GM18511 (cell line): ENCODE measurements at regions not wholly inside any gene's neighbourhood (a gene's known extent, or its start where the extent isn't known, plus 50 kb on each side); places are given as distances from the start of the nearest gene placed in this dataset.

Source experiments
- ATAC-seq: cut with Tn5 transposase; IDR thresholded peaks from one replicate; pipeline ENCODE4 v1.9.1; 2021; ENCODE audit warnings: mild to moderate bottlenecking, moderate library complexity; ENCODE audit not compliant: unreplicated experiment

DNA sequence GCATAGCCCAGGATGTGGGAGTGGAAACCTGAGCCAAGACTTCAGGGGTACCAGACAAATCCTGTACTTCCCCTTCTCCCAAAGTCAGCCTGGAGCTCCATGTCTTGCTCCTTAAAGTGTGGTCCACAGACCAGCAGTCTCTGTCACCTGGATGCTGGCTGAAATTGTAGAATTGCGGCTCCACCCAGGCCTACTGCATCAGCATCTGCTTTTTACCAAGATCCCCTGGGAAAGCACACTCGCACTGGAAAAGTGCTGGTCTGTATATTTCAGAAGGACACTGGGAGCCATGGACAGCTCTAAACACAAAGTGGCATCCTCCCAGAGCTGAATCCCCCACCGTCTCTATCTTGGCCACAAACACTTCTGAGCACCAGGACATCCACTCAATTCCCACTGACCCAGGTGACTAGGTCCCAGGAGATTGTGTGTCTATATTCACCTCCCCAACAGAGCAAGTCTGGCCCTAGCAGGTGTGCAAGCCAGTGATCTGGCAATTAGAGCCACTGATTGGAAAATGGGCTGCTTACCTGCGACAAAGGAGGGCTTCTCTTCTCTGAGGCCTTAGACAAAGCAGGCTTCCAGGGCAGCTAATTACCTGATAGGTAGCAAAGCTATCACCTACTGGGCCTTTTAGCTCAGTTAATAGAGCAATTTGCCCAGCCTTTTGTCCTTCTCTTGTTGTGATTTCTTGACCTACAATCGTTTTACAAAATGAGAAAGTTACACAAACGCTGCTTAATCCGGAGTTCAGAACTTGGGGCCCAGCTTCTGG lies 443.3 kb downstream of the MN1 start:
- no peak for ATAC-seq

DNA sequence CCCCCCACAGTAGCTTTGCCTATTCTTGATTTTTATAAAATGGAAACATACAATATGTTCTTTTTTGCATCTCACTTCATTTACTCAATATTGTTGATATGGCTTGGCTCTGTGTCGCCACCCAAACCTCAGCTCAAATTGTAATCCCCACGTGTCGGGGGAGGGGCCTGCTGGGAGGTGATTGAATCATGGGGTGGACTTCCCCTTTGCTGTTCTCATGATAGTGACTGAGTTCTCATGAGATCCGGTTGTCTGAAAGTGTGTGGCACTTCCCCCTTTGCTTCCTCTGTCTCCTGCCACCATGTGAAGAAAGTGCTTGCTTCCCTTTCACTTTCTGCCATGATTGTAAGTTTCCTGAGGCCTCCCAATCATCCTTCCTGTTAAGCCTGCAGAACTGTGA lies 431.3 kb downstream of the MN1 start:
- ATAC-seq: no peak

DNA sequence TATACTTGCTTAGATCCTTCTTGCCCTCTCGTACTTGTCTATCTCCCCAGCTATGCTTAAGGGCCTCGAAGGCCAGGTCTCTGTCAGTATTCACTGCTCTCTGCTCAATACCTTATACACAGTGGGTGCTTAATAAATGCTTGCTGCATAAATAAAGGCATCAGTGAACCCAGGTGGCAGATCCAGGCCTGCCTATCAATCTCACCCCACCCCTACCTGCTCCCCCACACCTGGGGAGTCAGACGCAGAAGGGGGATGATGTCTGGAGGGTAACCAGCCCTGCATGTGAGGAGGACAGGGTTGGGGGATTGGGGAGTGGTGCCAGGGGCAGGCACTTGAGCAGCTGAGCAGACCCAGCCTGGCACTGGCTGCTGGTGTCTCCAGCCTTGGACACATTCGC lies 430.6 kb downstream of the MN1 start:
- ATAC-seq: no peak

- no peak for ATAC-seq
These were observed 429.2 kb downstream of the MN1 start for GRCh38 chr22:27372364-27372763.

DNA sequence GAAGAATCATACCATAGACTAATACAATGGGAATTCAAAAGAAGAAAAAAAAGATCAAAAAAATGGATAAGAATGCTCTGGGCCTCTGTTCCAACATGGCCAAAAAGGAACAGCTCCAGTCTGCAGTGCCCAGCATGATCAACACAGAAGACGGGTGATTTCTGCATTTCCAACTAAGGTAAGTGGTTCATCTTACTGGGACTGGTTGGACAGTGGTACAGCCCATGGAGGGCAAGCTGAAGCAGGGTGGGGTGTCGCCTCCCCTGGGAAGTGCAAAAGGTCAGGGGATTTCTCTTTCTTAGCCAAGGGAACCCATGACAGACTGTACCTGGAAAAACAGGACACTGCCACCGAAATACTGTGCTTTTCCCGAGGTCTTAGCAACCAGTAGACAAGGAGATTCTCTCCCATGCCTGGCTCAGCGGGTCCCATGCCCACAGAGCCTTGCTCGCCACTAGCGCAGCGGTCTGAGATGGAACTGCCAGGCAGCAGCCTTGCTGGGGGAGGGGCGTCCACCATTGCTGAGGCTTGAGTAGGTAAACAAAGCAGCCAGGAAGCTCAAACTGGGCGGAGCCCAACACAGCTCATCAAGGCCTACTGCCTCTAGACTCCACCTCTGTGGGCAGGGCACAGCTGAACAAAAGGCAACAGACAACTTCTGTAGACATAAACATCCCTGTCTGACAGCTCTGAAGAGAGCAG lies 428.4 kb downstream of the MN1 start:
- no peak for ATAC-seq

DNA sequence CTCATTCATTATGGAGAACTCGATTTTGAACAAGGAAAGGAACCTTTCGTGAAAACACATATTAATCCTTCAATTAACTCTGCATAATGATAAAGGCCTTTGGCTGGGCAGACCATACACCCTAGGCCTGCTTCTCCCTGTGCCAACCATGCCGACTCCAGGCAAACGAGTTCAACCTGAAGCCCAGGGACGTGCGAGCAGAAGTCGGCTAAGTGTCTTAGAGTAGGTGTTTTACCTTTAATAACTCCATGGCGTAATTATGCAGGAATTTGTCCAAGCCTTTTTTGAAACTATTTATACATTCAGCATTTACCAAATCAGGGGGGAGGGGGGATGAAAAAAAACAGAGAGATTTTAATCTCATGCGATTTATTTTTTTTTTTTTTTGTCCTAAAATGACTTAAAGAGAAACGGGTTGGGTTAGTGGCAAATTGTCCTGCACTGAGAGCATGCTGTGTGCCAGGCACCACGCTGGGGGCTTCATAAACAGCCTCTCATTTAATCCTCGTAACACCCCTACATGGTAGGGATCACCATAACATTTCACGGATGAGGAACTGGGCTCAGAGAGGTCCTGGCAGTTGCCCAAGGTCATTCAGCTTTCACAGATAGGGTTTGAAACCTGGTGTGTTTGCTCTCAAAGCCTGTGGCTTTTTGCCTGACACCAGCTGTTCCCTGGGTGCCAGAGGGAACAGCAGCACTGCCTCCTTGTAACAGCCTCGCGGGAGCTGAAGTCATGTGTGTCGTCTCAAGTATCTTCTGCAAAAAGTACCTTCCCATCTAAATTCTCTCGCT lies 423.9 kb downstream of the MN1 start:
- ATAC-seq: no peak

DNA sequence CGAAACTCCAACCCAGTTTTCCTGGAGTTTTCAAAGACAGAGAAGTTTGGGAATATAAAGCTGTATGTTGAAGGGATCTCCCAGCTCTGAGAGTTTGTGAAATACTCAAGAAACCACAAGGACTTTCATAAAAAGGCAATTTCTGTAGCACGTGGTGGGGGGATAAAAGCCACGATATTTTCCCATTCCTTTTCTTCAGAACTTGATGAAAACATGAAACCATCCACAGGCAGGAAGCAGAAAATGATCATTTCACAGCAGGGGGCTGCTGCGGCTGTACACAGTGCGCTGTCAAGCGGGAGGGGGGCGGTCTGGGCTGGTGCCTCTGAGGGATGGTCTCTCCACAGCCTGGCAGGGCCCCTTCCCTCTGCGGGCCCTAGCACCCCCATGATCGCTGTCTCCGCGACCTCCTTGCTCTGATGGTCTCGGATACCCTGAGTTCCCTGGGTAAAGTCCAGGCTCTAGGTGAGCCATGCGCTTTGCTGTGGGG lies 423.2 kb downstream of the MN1 start:
- ATAC-seq: no peak

DNA sequence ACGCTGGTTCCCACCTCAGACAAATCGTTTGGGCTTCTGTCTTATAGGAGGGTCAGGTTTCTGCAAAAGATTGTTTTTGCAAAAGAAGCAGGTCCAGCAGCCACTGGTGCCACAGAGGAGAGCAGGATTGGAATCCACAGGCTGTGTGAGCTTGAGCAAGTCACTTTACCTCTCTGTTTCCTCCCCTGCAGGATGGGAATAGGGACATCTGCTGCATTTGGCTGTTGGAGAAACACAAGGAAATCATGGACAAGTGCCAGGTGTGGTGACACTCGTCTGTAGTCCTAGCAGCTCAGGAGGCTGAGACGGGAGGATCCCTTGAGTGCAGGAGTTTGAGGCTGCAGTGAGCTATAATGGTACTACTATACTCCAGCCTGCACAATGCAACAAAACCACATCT lies 422.6 kb downstream of the MN1 start:
- no peak for ATAC-seq

DNA sequence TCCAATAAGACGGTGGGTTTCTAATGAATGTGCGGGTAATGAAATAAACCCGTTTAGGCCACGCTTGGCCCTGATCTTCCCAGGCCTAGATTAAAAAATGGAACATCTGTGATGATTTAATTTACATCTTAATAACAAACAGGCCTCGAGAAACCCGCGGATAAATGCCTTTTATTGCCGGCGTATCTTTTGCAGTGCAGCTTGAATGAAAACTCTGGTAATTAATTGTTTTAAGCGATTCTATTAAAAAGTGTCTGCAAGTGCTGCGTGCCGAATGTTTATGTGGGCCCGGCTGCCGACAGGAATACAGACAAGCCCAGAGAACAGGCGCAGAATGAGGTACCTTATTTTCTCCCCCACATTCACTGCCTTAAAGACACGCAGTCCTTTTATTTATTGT lies 420.7 kb downstream of the MN1 start:
- ATAC-seq: no peak

DNA sequence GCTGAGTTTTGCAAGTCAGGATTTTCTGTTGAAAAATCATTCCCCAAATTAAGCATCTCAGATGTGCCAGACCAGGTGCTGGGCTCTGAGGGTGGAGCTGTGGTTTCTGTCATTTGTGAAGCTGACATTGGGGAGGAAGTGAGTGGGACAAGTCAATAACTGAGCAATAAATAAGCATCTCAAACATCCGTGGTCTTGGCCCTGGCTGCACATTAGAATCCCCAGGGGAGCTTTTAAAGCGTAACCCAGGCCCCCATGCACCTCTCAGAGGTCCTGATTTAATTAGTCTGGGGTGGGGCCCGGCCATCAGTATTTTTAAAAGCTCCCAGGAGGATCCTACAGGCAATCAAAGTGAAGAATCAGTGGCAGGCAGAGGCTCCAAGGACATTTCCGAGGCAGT lies 420.0 kb downstream of the MN1 start:
- ATAC-seq: no peak

- no peak for ATAC-seq
These were observed 419.4 kb downstream of the MN1 start for GRCh38 chr22:27381960-27382742.

DNA sequence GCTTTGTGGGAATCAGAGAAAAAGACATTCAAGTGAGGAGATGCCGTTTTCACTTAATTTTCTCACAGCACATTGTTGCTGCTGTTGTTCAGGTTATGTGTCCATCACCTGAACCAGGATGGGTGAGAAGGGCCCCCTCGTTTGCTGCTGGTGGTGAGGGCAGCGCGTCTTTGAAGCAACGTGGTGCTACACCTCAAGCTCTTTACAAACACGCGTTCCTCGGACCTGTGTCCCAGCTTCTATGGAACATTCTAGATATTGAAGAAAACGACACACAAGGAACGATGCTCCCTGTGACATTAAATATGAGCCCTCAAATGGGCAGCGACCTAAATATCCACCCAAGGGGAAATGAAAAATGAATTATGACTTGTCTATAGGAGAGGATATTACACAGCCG lies 418.6 kb downstream of the MN1 start:
- no peak for ATAC-seq

DNA sequence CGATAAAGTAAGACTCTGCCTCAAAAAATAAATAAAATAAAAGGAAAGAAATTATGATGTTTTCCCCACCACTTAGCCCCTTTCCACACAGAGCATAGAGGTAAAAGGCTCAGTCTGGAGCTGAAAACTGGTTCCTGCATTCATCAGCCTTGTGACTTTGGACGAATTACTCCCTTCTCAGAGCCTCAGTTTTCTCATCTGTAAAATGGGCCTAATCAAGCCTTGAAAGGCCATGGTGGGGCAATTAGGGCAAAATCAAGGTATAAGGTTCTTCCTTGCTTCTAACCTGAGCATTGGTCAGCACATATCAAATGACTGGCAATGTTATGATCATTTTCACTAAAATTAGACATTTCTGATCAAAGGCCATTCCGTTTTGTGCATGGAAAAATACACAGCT lies 417.7 kb downstream of the MN1 start:
- ATAC-seq: no peak

GRCh38 chr22:27385261-27385998 lies 416.1 kb downstream of the MN1 start:
- ATAC-seq: no peak

DNA sequence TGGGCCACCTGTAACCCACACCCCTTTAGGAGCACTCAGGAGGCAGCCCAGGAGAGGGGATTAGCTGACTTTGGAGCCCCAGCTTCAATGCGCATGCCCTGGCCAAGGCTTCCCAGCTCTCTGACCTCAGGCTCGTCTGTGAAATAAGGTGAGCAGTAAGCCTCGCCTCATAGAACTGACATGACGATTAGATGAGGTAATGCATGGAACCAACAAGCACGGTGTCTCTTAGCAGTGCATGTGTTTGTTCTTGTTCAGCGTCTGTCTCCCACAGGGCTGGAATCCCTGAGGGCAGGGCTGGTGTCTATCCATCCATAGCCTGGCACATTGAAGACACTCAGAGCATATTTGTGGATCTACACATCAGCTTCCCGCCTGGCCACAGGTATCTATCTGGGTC lies 415.4 kb downstream of the MN1 start:
- no peak for ATAC-seq

- ATAC-seq: no peak
These were observed 414.0 kb downstream of the MN1 start for GRCh38 chr22:27387561-27387960.

DNA sequence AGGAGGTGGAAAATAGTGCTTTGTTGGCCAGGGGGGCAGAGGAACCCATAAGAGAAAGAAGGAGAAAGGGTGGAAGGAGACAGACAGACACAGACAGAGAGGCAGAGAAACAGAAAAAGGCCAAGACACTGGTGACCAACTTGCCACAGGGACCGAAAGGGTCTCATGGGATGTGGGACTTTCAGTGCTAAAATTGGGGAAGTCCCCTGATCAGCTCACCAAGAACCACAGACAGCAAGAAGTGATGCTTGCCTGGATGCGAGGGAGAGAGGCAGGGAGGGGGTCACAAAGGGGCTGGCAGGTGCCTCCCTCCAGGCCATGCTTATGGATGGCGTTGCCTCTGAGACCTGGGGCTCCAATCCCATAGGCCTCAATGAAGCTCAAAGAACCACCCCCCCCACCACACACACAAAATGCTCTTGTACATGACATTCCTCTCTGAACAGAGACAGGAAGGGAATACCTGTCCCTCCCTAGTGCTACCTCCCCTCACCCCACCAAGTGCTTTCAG lies 413.4 kb downstream of the MN1 start:
- no peak for ATAC-seq

DNA sequence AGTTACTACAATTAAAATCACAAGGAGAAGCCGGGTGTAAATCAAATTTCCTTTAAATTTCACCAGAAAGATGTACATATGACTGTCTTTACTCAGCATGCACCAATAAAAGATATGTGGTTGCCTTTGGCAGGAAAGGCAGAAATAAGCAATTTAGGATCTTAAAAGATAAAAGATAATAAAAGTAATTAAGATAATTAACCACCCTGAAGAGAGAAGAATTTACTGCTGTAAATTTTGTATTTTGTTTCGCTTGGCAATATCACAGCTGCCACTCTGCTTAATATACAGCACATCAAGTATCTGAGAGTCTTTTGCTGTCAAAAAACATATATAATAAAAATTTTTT lies 411.9 kb downstream of the MN1 start:
- ATAC-seq: no peak

DNA sequence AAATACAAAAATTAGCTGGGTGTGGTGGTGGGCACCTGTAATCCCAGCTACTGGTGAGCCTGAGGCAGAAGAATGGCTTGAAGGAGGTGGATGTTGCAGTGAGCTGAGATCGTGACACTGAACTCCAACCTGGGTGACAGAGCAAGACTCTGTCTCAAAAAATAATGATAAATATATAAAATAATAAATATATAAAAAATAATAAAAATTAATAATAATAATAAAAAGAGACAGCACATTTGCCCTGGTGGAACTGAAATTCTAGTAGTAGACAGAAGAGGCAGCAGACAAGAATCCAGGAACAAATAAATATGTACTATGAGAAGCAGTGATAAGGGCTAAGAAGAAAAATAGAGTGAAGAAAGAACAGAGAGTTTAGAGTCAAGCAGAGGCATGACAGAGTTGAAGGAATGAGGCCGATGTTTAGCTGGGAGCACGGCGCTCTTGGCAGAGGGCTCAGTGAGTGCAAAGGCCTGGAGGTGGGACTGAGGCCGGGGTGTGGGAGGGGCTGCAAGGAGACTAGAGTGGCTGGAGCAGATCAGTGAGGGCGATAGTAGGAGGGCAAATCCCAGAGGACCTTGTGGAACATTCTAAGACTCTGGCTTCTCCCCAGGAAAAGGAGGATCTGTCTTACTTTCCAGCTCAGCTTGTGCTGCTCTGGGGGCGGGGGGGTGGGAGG lies 410.3 kb downstream of the MN1 start:
- no peak for ATAC-seq

DNA sequence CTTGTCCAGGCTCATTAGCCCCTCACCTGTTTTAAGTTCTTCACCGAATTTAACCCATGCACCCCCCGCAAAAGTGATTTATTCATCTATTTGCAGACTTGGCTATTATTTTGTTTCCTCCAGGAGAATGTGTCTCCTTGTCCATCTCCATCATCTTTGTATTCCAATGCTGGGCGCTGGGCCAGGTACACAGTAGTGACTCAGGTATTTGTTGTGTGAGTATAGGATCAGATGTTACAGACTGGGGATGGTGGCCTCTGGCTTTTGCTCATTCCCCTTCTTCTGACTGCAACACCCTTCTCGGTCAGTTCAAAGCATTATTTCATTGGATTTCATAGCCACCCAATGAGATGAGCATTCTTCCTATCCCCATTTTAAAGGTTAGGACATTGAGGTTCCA lies 408.2 kb downstream of the MN1 start:
- ATAC-seq: no peak
